HG03432 (cell line): ENCODE measurements at regions not wholly inside any gene's neighbourhood (a gene's known extent, or its start where the extent isn't known, plus 50 kb on each side); places are given as distances from the start of the nearest gene placed in this dataset.
A peak's percentile ranks its signal among the peaks of the same experiment; 100 is the strongest.

Experiments
- ATAC-seq: cut with Tn5 transposase; IDR thresholded peaks from one replicate; pipeline ENCODE4 v1.9.1; 2021; ENCODE audit warnings: mild to moderate bottlenecking, moderate library complexity; ENCODE audit not compliant: unreplicated experiment

GRCh38 chr10:61159253-61159652, 215.3 kb upstream of the RHOBTB1 start:
- no peak for ATAC-seq

GRCh38 chr10:61157182-61157581, 213.2 kb upstream of the RHOBTB1 start:
- no peak for ATAC-seq

GRCh38 chr10:61153771-61154170, 209.8 kb upstream of the RHOBTB1 start:
- ATAC-seq = no peak

GRCh38 chr10:61151059-61151458, 207.1 kb upstream of the RHOBTB1 start:
- no peak for ATAC-seq

- no peak for ATAC-seq
Measured at GRCh38 chr10:61148451-61148850, 204.5 kb upstream of the RHOBTB1 start.

- no peak for ATAC-seq
Measured at GRCh38 chr10:61142987-61143386, 199.0 kb upstream of the RHOBTB1 start.

GRCh38 chr10:61140765-61141392, 196.9 kb upstream of the RHOBTB1 start:
- peak; percentile 61 for ATAC-seq

GRCh38 chr10:61139592-61139953, 195.6 kb upstream of the RHOBTB1 start:
- no peak for ATAC-seq

- ATAC-seq = no peak
Measured at GRCh38 chr10:61138708-61139591, 195.0 kb upstream of the RHOBTB1 start.

- ATAC-seq = no peak
Measured at GRCh38 chr10:61136139-61136538, 192.2 kb upstream of the RHOBTB1 start.

GRCh38 chr10:61135276-61135721, 191.3 kb upstream of the RHOBTB1 start:
- ATAC-seq = peak; percentile 95

- no peak for ATAC-seq
Measured at GRCh38 chr10:61130366-61130765, 186.4 kb upstream of the RHOBTB1 start.

GRCh38 chr10:61128196-61128595, 184.2 kb upstream of the RHOBTB1 start:
- no peak for ATAC-seq

GRCh38 chr10:61125560-61126170, 181.7 kb upstream of the RHOBTB1 start:
- peak; percentile 78 for ATAC-seq

- ATAC-seq = no peak
Measured at GRCh38 chr10:61124756-61125530, 181.0 kb upstream of the RHOBTB1 start.

- ATAC-seq = peak; percentile 88
Measured at GRCh38 chr10:61120805-61121204, 176.8 kb upstream of the RHOBTB1 start.

- ATAC-seq = no peak
Measured at GRCh38 chr10:61119573-61119972, 175.6 kb upstream of the RHOBTB1 start.

- no peak for ATAC-seq
Measured at GRCh38 chr10:61115897-61116296, 171.9 kb upstream of the RHOBTB1 start.

- no peak for ATAC-seq
Measured at GRCh38 chr10:61112771-61113170, 168.8 kb upstream of the RHOBTB1 start.

GRCh38 chr10:61110936-61111335, 167.0 kb upstream of the RHOBTB1 start:
- ATAC-seq = no peak

GRCh38 chr10:61110188-61110844, 166.3 kb upstream of the RHOBTB1 start:
- no peak for ATAC-seq
